Natural killer cell treated with Interleukin-12 subunit alpha and Interleukin-12 subunit beta and Interleukin-15 and Interleukin-18, amount 100 ng/mL, for 72 hours (primary cell): ENCODE measurements at regions not wholly inside any gene's neighbourhood (a gene's known extent, or its start where the extent isn't known, plus 50 kb on each side); places are given as distances from the start of the nearest gene placed in this dataset.

Experiments used
- ATAC-seq, 2 donors: fragments of 150-1000 bp; cut with Tn5 transposase in 1 of 2; sonication (Bioruptor Pico), chemical (Tn5 transposase) in 1 of 2; 2 replicates each; pipeline ENCODE4 v1.10.0; 2021
- DNase-seq: peaks from one replicate; pipeline ENCODE4 v3.0.0; 2022; ENCODE audit warnings: low spot score
- H3K27ac Mint-ChIP-seq, 2 donors: 1 replicate in 1 of 2; 2 replicates in 1 of 2; pipeline ENCODE4 v1.8.0; 2022; ENCODE audit warnings: mixed read lengths in 2 of 2, mild to moderate bottlenecking in 1 of 2, moderate library complexity in 1 of 2
- H3K27me3 Mint-ChIP-seq, 2 donors: 1 replicate in 1 of 2; 2 replicates in 1 of 2; pipeline ENCODE4 v1.8.0; 2022; ENCODE audit warnings: mixed read lengths in 2 of 2
- H3K36me3 Mint-ChIP-seq: one replicate; pipeline ENCODE4 v1.8.0; 2022; ENCODE audit warnings: mixed read lengths
- H3K4me1 Mint-ChIP-seq, 2 donors: 1 replicate in 1 of 2; 2 replicates in 1 of 2; pipeline ENCODE4 v1.8.0; 2022; ENCODE audit warnings: low read depth in 2 of 2, mixed read lengths in 2 of 2, mild to moderate bottlenecking in 1 of 2
- H3K4me3 Mint-ChIP-seq: one replicate; pipeline ENCODE4 v1.8.0; 2022; ENCODE audit warnings: mixed read lengths
- H3K9me3 Mint-ChIP-seq: 2 replicates; pipeline ENCODE4 v1.8.0; 2022; ENCODE audit warnings: mixed read lengths

DNA sequence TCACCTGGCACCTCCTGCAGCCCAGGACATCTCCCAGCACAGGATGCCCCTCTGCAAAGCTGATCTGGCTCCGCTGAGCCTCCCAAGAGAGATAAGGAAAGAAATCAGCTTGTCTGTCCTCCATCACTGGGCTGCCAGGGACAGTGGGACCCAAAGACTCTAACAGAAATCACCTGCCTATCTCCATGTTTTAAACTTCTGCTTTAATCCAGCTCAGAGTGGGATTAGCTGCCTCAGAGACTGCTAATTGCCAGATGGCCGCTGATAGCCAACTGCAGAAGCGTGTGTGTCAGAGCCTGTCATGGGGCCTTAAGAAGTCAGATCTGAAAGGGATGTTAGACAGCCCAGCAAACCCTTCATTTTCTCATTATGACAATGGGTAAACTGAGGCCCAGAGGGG is 389.4 kb upstream of the KLHL29 start:
- Mint-ChIP-seq H3K27me3 (no peaks in the 10 kb centered on the region), H3K36me3 (no peaks in the 10 kb centered on the region), H3K4me3 (no peak overlapping the region), H3K27ac (no peak overlapping the region), H3K4me1 (no peaks in the 10 kb centered on the region), H3K9me3 (no peaks in the 10 kb centered on the region)
- DNase-seq (no peak), ATAC-seq (no peak)

DNA sequence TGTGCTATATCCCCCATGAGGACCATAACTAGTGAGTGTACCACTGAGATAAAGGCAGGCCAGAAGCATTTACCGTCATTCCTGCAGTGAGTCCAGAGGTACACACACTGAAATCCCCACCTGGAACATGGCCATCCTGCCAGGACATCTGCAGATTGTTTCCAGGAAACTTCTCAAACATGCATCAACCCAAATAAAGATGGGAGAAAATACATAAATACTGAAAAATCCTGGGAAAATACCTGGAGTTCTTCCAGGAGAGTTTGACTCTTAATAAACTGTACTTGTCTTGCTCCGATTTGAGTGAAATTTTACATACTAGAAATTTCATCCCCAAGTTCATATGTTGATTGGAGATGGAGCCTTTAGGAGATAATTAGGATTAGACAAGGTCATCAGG is 388.1 kb upstream of the KLHL29 start:
- no peak for DNase-seq
- Mint-ChIP-seq H3K4me3 (no peak overlapping the region), H3K27ac (no peak overlapping the region), H3K9me3 (peaks cover 3% of the 10 kb centered on the region), H3K27me3 (no peaks in the 10 kb centered on the region), H3K4me1 (no peaks in the 10 kb centered on the region), H3K36me3 (no peaks in the 10 kb centered on the region)
- no peak for ATAC-seq

DNA sequence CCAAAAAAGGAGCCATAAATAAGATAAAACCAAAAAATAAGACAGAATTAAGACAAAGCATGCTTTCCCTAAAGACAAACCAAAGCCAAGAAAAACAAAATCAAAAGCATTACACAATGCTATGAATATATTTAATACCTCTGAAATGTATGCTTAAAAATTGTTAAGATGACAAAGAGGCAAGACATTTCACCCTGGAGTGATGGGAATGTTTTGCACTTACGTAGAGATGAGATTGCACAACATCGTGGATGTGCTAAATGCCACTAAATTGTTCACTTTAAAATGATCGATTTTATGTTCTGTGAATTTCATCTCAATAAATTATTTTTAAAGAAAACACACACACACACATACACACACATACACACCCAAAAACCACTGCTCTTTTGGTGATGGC is 386.6 kb upstream of the KLHL29 start:
- no peak overlapping the region for H3K4me3 Mint-ChIP-seq
- DNase-seq (no peak), ATAC-seq (no peak)
- H3K27ac Mint-ChIP-seq, result no peak overlapping the region
- H3K4me1 Mint-ChIP-seq, result no peaks in the 10 kb centered on the region
- H3K27me3 Mint-ChIP-seq, result no peaks in the 10 kb centered on the region
- H3K9me3 Mint-ChIP-seq, result peaks cover 3% of the 10 kb centered on the region
- H3K36me3 Mint-ChIP-seq, result no peaks in the 10 kb centered on the region

DNA sequence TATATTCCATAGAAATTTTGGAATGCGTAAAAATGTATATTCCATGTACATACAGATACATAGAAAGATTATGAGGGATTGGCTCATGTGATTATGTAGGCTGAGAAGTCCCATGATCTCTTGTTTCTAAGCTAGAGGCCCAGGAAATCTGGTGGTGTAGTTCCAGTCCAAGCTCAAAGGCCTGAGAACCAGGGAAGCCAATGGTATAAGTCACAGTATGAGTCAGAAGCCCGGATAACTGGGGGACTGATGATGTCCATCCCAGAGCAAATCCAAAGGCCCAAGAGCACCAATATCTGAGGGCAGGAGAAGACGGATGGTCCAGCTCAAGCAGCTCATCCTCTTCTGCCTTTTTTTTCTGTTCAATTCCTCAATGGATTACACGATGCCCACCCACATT is 385.0 kb upstream of the KLHL29 start:
- Mint-ChIP-seq H3K9me3 (peaks cover 10% of the 10 kb centered on the region), H3K4me1 (no peaks in the 10 kb centered on the region), H3K27ac (no peak overlapping the region), H3K36me3 (no peaks in the 10 kb centered on the region), H3K4me3 (no peak overlapping the region), H3K27me3 (no peaks in the 10 kb centered on the region)
- DNase-seq (no peak), ATAC-seq (no peak)

DNA sequence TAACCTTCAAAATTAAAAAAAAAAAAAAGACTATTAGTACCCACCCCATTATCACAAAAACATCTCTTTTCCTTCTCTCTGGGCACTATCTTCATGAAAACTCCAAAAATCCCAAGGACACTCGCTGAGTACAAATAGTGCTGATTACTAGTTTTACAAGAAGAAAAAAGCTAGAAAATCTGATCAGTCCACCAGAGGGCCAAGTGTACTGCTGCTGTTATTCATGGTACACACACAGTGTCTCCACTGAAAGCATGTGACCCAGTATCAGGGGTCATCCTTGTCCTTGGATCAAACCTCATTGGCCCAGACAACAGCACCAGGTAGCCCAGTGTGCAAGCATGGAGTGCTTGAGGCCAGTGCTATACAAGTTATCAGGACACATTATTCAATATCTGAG is 382.7 kb upstream of the KLHL29 start:
- Mint-ChIP-seq H3K27ac (no peak overlapping the region), H3K9me3 (peaks cover 10% of the 10 kb centered on the region)
- no peak for ATAC-seq

DNA sequence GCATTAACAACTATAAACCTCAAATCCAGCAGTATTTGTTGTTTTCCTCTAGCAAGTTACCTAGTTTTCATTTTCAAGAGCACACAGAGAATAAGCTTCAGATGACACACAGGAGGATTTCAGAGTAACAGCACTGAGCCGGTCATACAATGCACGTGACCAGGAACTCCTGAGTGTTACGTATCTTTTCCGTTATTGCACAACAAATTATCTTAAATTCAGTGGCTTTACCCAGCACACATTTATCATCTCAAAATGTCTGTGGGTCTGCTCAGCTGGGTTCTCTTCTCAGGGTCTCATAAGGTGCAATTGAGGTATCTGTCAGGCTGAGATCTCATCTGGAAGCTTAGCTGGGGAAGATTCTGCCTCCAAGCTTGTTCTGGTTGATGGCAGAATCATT is 379.5 kb upstream of the KLHL29 start:
- no peak for ATAC-seq
- no peak for DNase-seq
- H3K4me1 Mint-ChIP-seq, result no peaks in the 10 kb centered on the region
- H3K27ac Mint-ChIP-seq, result no peak overlapping the region
- no peak overlapping the region for H3K4me3 Mint-ChIP-seq
- peaks cover 10% of the 10 kb centered on the region for H3K9me3 Mint-ChIP-seq
- H3K27me3 Mint-ChIP-seq, result no peaks in the 10 kb centered on the region
- no peaks in the 10 kb centered on the region for H3K36me3 Mint-ChIP-seq

More for the DNA sequence above, 382.7 kb upstream of the KLHL29 start:
- no peaks in the 10 kb centered on the region for H3K36me3 Mint-ChIP-seq
- no peaks in the 10 kb centered on the region for H3K27me3 Mint-ChIP-seq
- no peak for DNase-seq
- no peaks in the 10 kb centered on the region for H3K4me1 Mint-ChIP-seq
- no peak overlapping the region for H3K4me3 Mint-ChIP-seq

DNA sequence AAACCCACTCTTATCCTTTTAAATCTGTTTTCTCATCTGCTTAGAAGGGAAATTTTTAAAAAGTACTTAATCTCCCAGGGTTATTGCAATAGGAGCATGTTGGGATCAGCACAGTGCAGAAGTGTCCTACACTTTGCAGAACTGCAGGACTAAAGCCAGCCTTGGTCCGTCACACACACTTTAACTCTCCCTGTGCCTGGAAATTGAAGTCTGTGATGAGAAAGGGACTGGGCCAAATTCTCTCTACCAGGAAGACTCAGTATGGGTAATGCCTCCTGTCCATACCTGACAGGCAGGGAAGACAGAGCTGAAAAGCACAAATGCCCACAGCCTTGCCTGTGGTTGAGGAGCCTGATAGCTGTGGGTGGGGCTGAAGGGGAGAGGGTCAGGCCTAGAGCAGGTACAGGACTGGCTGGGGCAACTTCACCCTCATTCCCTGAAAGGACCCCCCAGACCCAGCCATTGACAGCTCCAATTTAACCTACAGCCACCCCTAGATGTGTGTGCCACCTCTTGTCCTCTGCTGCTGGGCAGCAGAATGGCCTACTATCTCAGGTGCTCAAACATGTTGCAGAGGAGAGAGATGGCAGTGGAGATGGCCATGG is 377.2 kb upstream of the KLHL29 start:
- Mint-ChIP-seq H3K4me3 (no peak overlapping the region), H3K27me3 (no peaks in the 10 kb centered on the region), H3K4me1 (no peaks in the 10 kb centered on the region), H3K9me3 (peaks cover 7% of the 10 kb centered on the region), H3K36me3 (no peaks in the 10 kb centered on the region), H3K27ac (no peak overlapping the region)
- no peak for ATAC-seq
- DNase-seq, result no peak

DNA sequence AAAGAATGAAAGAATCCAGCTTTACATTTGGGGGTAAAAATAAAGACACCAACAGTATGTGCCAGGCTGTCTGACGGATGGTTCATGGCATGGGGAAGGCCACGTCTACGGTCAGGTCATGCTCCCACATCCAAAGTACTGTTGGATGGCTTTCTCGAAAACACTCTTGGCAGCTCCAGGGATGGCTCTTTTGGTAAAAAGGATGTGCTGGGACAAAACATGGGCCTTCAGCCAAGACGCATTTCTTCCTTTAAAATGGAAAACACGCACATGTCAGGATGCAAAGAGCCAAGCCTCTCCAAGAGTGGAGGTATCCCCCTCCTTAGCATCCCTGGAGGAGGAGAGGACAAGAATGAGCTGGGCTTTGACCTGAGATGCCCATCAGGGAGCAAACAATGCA is 376.5 kb upstream of the KLHL29 start:
- H3K27ac Mint-ChIP-seq, result no peak overlapping the region
- H3K4me1 Mint-ChIP-seq, result no peaks in the 10 kb centered on the region
- no peak for ATAC-seq
- no peak overlapping the region for H3K4me3 Mint-ChIP-seq
- H3K27me3 Mint-ChIP-seq, result no peaks in the 10 kb centered on the region
- H3K9me3 Mint-ChIP-seq, result peaks cover 7% of the 10 kb centered on the region
- no peak for DNase-seq
- H3K36me3 Mint-ChIP-seq, result no peaks in the 10 kb centered on the region

DNA sequence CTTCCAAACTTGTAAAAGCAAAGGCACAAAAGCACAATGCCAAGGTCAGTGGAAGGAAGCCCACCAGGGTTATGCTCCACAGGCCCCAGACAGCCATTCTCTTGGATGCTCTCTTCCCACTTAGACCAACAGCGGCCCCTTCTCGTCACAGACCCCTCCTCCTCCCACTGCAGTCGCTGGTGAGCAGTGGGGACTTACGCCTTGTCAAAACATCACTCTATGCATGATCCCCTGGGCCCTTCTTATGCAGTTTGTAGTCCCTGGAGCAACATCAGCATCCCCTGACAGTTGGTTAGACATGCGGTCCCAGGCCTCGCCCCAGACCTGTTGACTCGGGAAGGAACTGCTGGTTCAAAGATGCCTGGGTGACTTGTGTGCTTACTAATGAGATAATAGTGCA is 376.0 kb upstream of the KLHL29 start:
- Mint-ChIP-seq H3K4me3 (no peak overlapping the region), H3K27ac (no peak overlapping the region), H3K4me1 (no peaks in the 10 kb centered on the region), H3K9me3 (peaks cover 7% of the 10 kb centered on the region), H3K36me3 (no peaks in the 10 kb centered on the region), H3K27me3 (no peaks in the 10 kb centered on the region)
- no peak for DNase-seq
- ATAC-seq, result no peak

DNA sequence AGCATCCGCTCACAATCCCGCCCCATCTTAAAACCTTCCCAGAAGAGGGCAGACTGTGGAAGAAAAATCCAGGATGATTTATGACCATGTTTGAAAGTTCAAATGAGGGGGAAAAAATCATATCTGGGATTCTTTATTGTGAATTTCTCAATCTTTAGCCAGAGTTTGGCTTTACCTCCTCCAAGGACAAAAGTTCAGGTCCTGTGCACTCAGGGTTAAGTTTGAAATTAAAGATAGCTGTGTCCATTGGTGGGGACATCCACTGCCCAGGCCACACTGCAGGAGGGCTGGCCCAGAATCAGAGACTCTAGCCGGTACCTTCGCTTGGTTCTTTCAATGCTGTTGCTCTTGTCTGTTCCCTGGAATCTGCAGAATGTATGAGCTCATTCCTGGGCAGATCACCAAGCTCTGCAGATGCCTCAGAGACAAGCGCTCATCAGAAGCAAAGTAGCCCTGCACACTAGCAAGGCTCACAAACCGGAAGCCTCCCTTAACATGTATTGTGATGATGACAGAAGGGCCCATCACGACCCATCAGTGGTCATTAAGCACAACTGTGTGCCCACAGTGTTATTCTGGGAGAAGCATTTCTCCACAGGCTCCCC is 375.3 kb upstream of the KLHL29 start:
- Mint-ChIP-seq H3K27me3 (no peaks in the 10 kb centered on the region), H3K9me3 (peaks cover under 1% of the 10 kb centered on the region), H3K4me1 (no peaks in the 10 kb centered on the region), H3K4me3 (no peak overlapping the region), H3K36me3 (no peaks in the 10 kb centered on the region), H3K27ac (no peak overlapping the region)
- DNase-seq (no peak), ATAC-seq (no peak)

DNA sequence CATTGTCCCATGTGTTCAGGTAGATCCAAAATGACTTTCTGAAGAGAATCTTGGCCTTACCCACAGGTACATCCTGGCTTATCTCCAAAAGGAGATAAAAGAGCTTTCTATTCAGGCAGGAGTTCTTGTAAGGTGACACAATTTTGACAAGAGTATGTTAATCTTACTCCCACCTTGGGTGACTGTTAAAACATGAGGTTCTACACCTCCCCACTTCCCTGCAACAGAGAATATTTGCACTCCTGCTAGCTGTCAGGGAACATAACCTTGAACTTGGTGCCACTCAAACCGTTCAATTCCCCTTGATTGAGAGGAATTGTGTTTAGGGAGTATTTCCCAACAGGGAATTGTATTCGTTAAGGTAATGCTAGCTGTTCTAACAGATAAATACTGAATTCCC is 372.5 kb upstream of the KLHL29 start:
- no peak for DNase-seq
- Mint-ChIP-seq H3K27me3 (no peaks in the 10 kb centered on the region), H3K9me3 (peaks cover 8% of the 10 kb centered on the region), H3K4me3 (no peak overlapping the region), H3K36me3 (no peaks in the 10 kb centered on the region), H3K4me1 (no peaks in the 10 kb centered on the region), H3K27ac (no peak overlapping the region)
- no peak for ATAC-seq

DNA sequence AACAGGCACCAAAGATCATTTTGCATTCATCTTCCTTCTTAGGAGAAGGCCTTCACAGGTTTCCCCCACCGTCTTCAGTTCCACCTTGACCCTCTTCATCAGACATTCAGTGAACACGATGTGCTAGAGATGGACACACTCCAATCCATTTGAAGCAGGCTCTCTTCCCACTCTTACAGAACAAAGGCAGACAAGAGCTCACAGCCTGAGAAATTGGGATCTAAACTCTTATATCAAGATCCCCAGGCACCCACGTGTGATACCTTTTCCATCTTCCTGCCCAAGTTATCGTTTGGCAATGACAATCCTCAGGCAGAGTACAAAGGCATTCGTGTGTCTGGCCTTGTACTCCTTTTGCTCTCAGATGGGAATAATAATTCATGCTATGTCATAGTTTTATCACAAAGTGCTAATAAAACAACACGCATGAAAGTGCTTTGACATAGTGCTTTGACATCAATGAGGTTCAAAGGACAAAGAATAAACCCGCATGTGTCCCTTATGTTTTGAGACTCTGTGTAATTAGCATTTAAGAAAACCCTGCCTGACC is 369.3 kb upstream of the KLHL29 start:
- Mint-ChIP-seq H3K9me3 (peaks cover 9% of the 10 kb centered on the region), H3K4me3 (no peak overlapping the region), H3K36me3 (no peaks in the 10 kb centered on the region), H3K27me3 (no peaks in the 10 kb centered on the region), H3K27ac (no peak overlapping the region), H3K4me1 (no peaks in the 10 kb centered on the region)
- DNase-seq (no peak), ATAC-seq (no peak)

DNA sequence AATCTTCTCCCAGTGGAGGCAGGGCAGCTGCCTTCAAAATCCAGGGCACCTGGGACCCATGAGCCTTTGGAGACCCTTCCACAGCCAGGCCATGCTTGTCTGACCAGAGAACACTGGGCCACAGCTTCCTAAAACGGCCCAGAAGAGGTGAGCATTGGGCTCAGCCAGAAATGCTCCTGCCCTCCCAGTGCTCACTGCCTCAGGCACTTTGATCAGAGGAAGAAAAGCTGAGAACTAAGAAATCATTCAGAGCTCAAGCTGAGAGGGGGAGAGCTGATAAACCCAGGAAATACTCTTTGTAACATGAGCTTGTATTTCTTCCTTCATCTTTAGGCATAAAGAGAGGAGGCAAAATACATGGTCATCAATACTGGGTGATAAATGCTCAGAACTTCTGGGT is 365.5 kb upstream of the KLHL29 start:
- no peaks in the 10 kb centered on the region for H3K36me3 Mint-ChIP-seq
- no peak overlapping the region for H3K4me3 Mint-ChIP-seq
- no peak for DNase-seq
- H3K27me3 Mint-ChIP-seq, result no peaks in the 10 kb centered on the region
- ATAC-seq, result no peak
- H3K27ac Mint-ChIP-seq, result no peak overlapping the region
- H3K9me3 Mint-ChIP-seq, result peaks cover 9% of the 10 kb centered on the region
- no peaks in the 10 kb centered on the region for H3K4me1 Mint-ChIP-seq

DNA sequence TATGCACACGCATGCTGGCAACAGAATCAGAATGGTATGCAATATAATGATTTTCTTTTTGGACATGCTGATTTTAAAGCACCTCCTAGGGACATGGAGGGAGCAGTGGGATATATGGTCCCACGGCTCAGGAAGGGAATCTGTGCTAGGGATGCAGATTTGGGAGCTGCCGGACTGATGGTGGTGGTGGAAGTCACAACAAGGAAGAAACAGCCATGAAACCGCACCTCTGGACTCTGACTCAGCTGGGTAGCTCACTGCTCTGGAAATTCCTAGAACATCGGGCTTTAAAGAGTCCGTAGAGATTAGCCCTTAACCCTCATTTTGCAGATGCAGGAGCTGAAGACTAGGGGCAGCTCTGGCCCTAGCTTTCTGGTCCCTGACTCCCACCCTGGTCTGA is 364.3 kb upstream of the KLHL29 start:
- Mint-ChIP-seq H3K27ac (no peak overlapping the region), H3K36me3 (no peaks in the 10 kb centered on the region), H3K9me3 (peaks cover 9% of the 10 kb centered on the region), H3K4me1 (no peaks in the 10 kb centered on the region), H3K4me3 (no peak overlapping the region), H3K27me3 (no peaks in the 10 kb centered on the region)
- DNase-seq, result no peak
- ATAC-seq, result no peak
